ENCODE measurements at regions not wholly inside any gene's neighbourhood (a gene's known extent, or its start where the extent isn't known, plus 50 kb on each side); places are given as distances from the start of the nearest gene placed in this dataset.

GRCh38 chr3:135456108-135456790, 509.3 kb upstream of the PPP2R3A start:
- TF ChIP-seq POLR2AphosphoS5 (IDR thresholded peaks at IDR 0.05; ENCODE audit: borderline replicate concordance, low read depth, low read length) (no peak), EZH2 (IDR thresholded peaks at IDR 0.05) (peak; percentile 66), FOXP2 (optimal IDR thresholded peaks at IDR 0.05; ENCODE audit: control extremely low read depth, extremely low read length, insufficient read depth) (no peak)

Data from SK-N-MC (cell line).